OCI-LY1 (cell line): ENCODE measurements at regions not wholly inside any gene's neighbourhood (a gene's known extent, or its start where the extent isn't known, plus 50 kb on each side); places are given as distances from the start of the nearest gene placed in this dataset.

Source experiments
- H2AFZ ChIP-seq: fragments of 200-600 bp; sonication (generic), shearing (Covaris generic); 2 replicates; pipeline ENCODE4 v1.6.0; 2014; ENCODE audit warnings: antibody characterized with exemption, mild to moderate bottlenecking, low read length
- H3F3A ChIP-seq: fragments of 200-600 bp; sonication (generic), shearing (Covaris generic); 2 replicates; pipeline ENCODE4 v1.6.0; 2014; ENCODE audit warnings: mild to moderate bottlenecking, antibody characterized with exemption, low read length, moderate library complexity; ENCODE audit not compliant: insufficient read depth
- H3K27ac ChIP-seq: fragments of 200-600 bp; sonication (generic); 2 replicates; pipeline ENCODE4 v1.5.1; 2014; ENCODE audit warnings: low read length, mixed run types, mild to moderate bottlenecking, low read depth; ENCODE audit not compliant: poor library complexity, severe bottlenecking
- H3K27me3 ChIP-seq: fragments of 200-600 bp; sonication (generic); 2 replicates; pipeline ENCODE4 v1.6.0; 2014; ENCODE audit warnings: antibody characterized with exemption, mild to moderate bottlenecking, low read length, moderate library complexity; ENCODE audit not compliant: insufficient read depth
- H3K36me3 ChIP-seq: fragments of 200-600 bp; sonication (generic); 2 replicates; pipeline ENCODE4 v1.6.1; 2014; ENCODE audit warnings: mild to moderate bottlenecking, antibody characterized with exemption, low read length, moderate library complexity, mixed read lengths; ENCODE audit not compliant: insufficient read depth
- H3K4me1 ChIP-seq: fragments of 200-600 bp; sonication (generic); 2 replicates; pipeline ENCODE4 v1.5.1; 2014; ENCODE audit warnings: mild to moderate bottlenecking, low read length, moderate library complexity; ENCODE audit not compliant: insufficient read depth, severe bottlenecking
- H3K4me2 ChIP-seq: fragments of 200-600 bp; sonication (generic), shearing (Covaris generic); 2 replicates; pipeline ENCODE4 v1.6.1; 2014; ENCODE audit warnings: low read length
- H3K4me3 ChIP-seq: fragments of 200-600 bp; sonication (generic); 2 replicates; pipeline ENCODE4 v1.5.1; 2014; ENCODE audit warnings: low read length, low read depth, mild to moderate bottlenecking, mixed read lengths; ENCODE audit not compliant: poor library complexity, severe bottlenecking
- H3K79me2 ChIP-seq: fragments of 200-600 bp; shearing (Covaris generic); 2 replicates; pipeline ENCODE4 v1.6.1; 2016; ENCODE audit warnings: mixed run types, low read length, mixed read lengths; ENCODE audit not compliant: insufficient read depth
- H3K9ac ChIP-seq: fragments of 200-600 bp; sonication (generic), shearing (Covaris generic); 2 replicates; pipeline ENCODE4 v1.6.1; 2014; ENCODE audit warnings: mild to moderate bottlenecking, low read length, mixed read lengths
- H3K9me2 ChIP-seq: fragments of 200-600 bp; sonication (generic), shearing (Covaris generic); 2 replicates; pipeline ENCODE4 v1.6.1; 2014; ENCODE audit warnings: low read depth, mild to moderate bottlenecking, low read length, mixed read lengths
- H3K9me3 ChIP-seq: fragments of 200-600 bp; shearing (Covaris generic); 2 replicates; pipeline ENCODE4 v1.6.1; 2014; ENCODE audit warnings: low read length, mixed read lengths
- H4K20me1 ChIP-seq: fragments of 200-600 bp; sonication (generic), shearing (Covaris generic); 2 replicates; pipeline ENCODE4 v1.6.0; 2016; ENCODE audit warnings: mild to moderate bottlenecking, low read length; ENCODE audit not compliant: insufficient read depth
- EZH2 ChIP-seq: fragments of 200-600 bp; sonication (generic), shearing (Covaris generic); IDR thresholded peaks from 2 replicates; pipeline ENCODE4 v1.8.0; 2017; ENCODE audit warnings: borderline replicate concordance, mixed run types, mild to moderate bottlenecking, antibody characterized with exemption, low read length, moderate library complexity, mixed read lengths
- TF ChIP-seq, protein P1 (sequence below): fragments of 200-600 bp; sonication (generic), shearing (Covaris generic); IDR thresholded peaks from 2 replicates; pipeline ENCODE4 v1.5.1; 2017; ENCODE audit warnings: mild to moderate bottlenecking, antibody characterized with exemption, low read length, moderate library complexity, mixed read lengths

DNA sequence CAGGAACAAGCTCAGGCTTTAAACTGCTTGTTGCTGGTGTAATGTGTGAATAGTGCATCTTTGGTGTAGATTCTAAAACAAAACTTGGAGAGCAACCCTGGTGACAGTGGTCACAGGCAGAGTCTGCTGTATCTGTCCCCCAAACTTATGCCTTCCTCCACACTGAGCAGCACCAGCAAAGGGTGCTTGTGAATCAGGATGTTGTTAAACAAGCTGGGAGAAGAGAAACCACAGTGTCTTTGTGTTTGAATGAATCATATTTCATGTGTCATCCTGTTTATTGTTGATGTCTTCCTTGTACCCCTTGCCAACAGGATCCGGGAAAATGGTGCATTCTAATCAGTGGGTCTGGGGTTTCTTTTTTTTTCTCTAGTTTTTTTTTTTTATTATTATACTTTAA, 91.9 kb upstream of the COG2 start:
- no peak for TF ChIP-seq EZH2
- TF ChIP-seq, protein P1, sequence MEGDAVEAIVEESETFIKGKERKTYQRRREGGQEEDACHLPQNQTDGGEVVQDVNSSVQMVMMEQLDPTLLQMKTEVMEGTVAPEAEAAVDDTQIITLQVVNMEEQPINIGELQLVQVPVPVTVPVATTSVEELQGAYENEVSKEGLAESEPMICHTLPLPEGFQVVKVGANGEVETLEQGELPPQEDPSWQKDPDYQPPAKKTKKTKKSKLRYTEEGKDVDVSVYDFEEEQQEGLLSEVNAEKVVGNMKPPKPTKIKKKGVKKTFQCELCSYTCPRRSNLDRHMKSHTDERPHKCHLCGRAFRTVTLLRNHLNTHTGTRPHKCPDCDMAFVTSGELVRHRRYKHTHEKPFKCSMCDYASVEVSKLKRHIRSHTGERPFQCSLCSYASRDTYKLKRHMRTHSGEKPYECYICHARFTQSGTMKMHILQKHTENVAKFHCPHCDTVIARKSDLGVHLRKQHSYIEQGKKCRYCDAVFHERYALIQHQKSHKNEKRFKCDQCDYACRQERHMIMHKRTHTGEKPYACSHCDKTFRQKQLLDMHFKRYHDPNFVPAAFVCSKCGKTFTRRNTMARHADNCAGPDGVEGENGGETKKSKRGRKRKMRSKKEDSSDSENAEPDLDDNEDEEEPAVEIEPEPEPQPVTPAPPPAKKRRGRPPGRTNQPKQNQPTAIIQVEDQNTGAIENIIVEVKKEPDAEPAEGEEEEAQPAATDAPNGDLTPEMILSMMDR = no peak
- no peaks in the 10 kb centered on the region for H3K27me3 ChIP-seq
- no peaks in the 10 kb centered on the region for H4K20me1 ChIP-seq
- H3K79me2 ChIP-seq = no peaks in the 10 kb centered on the region
- H3K9me3 ChIP-seq = no peaks in the 10 kb centered on the region
- no peak overlapping the region for H3K27ac ChIP-seq
- no peak overlapping the region for H2AFZ ChIP-seq
- H3K4me1 ChIP-seq = no peaks in the 10 kb centered on the region
- H3K9me2 ChIP-seq = no peaks in the 10 kb centered on the region
- H3K9ac ChIP-seq = no peak overlapping the region
- no peaks in the 10 kb centered on the region for H3K36me3 ChIP-seq
- no peak overlapping the region for H3K4me2 ChIP-seq
- no peaks in the 10 kb centered on the region for H3F3A ChIP-seq
- no peak overlapping the region for H3K4me3 ChIP-seq

DNA sequence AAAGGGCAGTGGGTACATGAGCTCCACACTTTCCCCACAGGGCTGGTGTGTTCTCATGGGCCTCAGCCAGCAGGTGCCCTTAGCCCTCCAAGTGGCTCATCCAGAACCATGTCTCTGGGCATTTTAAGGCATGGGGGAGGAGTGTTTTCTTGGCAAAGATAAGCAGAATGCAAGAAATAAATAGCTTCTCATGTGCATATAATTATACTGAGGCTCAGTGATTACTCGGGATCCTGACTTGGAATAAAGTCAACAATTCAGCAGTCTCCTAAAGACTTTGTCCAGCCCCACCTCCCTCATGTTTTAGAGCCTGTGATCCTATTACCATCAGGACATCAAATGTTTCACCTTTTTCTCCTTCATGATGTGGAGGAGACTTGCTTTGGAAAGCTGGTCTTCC, 92.7 kb upstream of the COG2 start:
- no peaks in the 10 kb centered on the region for H3K9me3 ChIP-seq
- H3K9me2 ChIP-seq = no peaks in the 10 kb centered on the region
- no peaks in the 10 kb centered on the region for H3K27me3 ChIP-seq
- H3K4me1 ChIP-seq = no peaks in the 10 kb centered on the region
- TF ChIP-seq, protein P1 = no peak
- no peak for TF ChIP-seq EZH2
- H3K4me2 ChIP-seq = no peak overlapping the region
- H3K79me2 ChIP-seq = no peaks in the 10 kb centered on the region
- no peaks in the 10 kb centered on the region for H3K36me3 ChIP-seq
- no peaks in the 10 kb centered on the region for H3F3A ChIP-seq
- H3K9ac ChIP-seq = no peak overlapping the region
- H4K20me1 ChIP-seq = no peaks in the 10 kb centered on the region
- H3K4me3 ChIP-seq = no peak overlapping the region
- no peak overlapping the region for H3K27ac ChIP-seq
- no peak overlapping the region for H2AFZ ChIP-seq

DNA sequence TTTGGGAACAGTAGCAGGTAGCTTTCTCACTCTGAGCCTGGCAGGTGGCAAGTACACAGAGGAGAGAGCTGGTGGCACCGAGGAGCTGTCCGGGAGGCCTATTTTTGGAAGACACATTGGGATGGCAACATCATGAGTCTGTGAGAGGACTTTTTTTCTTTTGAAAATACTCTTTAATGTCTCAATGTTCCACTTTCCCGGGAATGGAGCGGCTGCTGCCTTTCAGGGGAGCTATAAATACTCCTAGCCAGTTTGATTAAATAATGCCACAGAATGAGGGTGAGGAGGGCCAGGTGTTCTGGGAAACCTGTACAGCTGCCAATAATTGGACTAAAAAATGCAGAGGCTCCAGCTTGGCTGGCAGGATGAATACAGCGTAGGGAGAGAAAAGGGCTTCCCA, 93.3 kb upstream of the COG2 start:
- H3K4me1 ChIP-seq = no peaks in the 10 kb centered on the region
- H2AFZ ChIP-seq = no peak overlapping the region
- no peaks in the 10 kb centered on the region for H3F3A ChIP-seq
- no peak overlapping the region for H3K27ac ChIP-seq
- no peak overlapping the region for H3K9ac ChIP-seq
- TF ChIP-seq, protein P1 = no peak
- TF ChIP-seq EZH2 = no peak
- H3K36me3 ChIP-seq = no peaks in the 10 kb centered on the region
- H3K9me3 ChIP-seq = no peaks in the 10 kb centered on the region
- no peaks in the 10 kb centered on the region for H3K27me3 ChIP-seq
- H3K79me2 ChIP-seq = no peaks in the 10 kb centered on the region
- no peaks in the 10 kb centered on the region for H4K20me1 ChIP-seq
- H3K4me2 ChIP-seq = no peak overlapping the region
- H3K4me3 ChIP-seq = no peak overlapping the region
- no peaks in the 10 kb centered on the region for H3K9me2 ChIP-seq
